Peyer's patch (tissue), 4 donors: ENCODE measurements at regions not wholly inside any gene's neighbourhood (a gene's known extent, or its start where the extent isn't known, plus 50 kb on each side); places are given as distances from the start of the nearest gene placed in this dataset.
"Not testable (repeated sequence)": the region's sequence is repeated elsewhere in the genome, so short reads cannot be mapped to it uniquely, and the experiment has no call there.

Experiments
- POLR2A ChIP-seq, 2 donors: fragments of 450-650 bp; IDR thresholded peaks; one replicate each; pipeline ENCODE4 v1.5.1; 2017; ENCODE audit warnings: antibody characterized with exemption in 2 of 2, mild to moderate bottlenecking in 2 of 2, moderate library complexity in 2 of 2
- TF ChIP-seq, protein P1 (sequence below), 6 experiments: fragments of 450-650 bp in 4 of 6; fragments of 200-600 bp in 2 of 6; sonication (generic) in 1 of 6; IDR thresholded peaks; one replicate each; pipeline ENCODE4 v1.5.1; 2017 to 2019; ENCODE audit warnings: antibody characterized with exemption in 6 of 6, mild to moderate bottlenecking in 3 of 6, moderate library complexity in 1 of 6

DNA sequence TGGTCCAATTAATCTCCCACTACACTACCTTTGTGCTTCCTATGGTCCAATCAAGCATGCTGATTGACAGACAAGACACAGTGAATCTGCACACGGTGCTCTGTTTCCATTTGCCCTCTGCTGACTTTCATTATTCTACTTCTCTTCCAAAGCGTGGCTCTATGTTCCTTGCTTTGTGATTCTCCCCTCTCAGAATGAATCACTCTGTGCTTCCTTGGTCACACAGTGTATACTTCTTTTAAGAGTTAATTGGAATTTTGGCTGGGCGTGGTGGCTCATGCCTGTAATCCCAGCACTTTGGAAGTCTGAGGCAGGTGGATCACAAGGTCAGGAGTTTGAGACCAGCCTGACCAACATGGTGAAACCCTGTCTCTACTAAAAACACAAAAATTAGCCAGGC, 65.1 kb upstream of the SLC44A3 start:
- TF ChIP-seq, protein P1, sequence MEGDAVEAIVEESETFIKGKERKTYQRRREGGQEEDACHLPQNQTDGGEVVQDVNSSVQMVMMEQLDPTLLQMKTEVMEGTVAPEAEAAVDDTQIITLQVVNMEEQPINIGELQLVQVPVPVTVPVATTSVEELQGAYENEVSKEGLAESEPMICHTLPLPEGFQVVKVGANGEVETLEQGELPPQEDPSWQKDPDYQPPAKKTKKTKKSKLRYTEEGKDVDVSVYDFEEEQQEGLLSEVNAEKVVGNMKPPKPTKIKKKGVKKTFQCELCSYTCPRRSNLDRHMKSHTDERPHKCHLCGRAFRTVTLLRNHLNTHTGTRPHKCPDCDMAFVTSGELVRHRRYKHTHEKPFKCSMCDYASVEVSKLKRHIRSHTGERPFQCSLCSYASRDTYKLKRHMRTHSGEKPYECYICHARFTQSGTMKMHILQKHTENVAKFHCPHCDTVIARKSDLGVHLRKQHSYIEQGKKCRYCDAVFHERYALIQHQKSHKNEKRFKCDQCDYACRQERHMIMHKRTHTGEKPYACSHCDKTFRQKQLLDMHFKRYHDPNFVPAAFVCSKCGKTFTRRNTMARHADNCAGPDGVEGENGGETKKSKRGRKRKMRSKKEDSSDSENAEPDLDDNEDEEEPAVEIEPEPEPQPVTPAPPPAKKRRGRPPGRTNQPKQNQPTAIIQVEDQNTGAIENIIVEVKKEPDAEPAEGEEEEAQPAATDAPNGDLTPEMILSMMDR (IDR thresholded peaks at IDR 0.05), result not testable (repeated sequence)
- not testable (repeated sequence) for TF ChIP-seq POLR2A (IDR thresholded peaks at IDR 0.05)
